SK-N-MC (cell line): ENCODE measurements at regions not wholly inside any gene's neighbourhood (a gene's known extent, or its start where the extent isn't known, plus 50 kb on each side); places are given as distances from the start of the nearest gene placed in this dataset.
A peak's percentile ranks its signal among the peaks of the same experiment; 100 is the strongest.

Experiments used
- DNase-seq: peaks from one replicate; pipeline ENCODE4 v3.0.0-alpha.2; 2011; ENCODE audit warnings: low read depth, low spot score
- H3K27ac ChIP-seq: fragments of 200-600 bp; sonication (generic); 2 replicates; pipeline ENCODE4 v1.5.1; 2016; ENCODE audit warnings: mixed run types
- H3K36me3 ChIP-seq: fragments of 200-600 bp; sonication (generic); 2 replicates; pipeline ENCODE4 v1.6.1; 2017; ENCODE audit warnings: antibody characterized with exemption, low read length, mixed read lengths; ENCODE audit not compliant: insufficient read depth
- H3K4me3 ChIP-seq: fragments of 200-600 bp; sonication (generic); 2 replicates; pipeline ENCODE4 v1.5.1; 2016
- H3K9ac ChIP-seq: fragments of 200-600 bp; sonication (generic); 2 replicates; pipeline ENCODE4 v1.8.0; 2017; ENCODE audit warnings: mixed run types, mixed read lengths; ENCODE audit not compliant: insufficient read length
- H3K9me3 ChIP-seq: fragments of 200-600 bp; sonication (generic); 2 replicates; pipeline ENCODE4 v1.6.1; 2017; ENCODE audit warnings: low read depth, mild to moderate bottlenecking, antibody characterized with exemption, low read length, moderate library complexity, mixed read lengths
- EZH2 ChIP-seq: fragments of 200-600 bp; sonication (generic); IDR thresholded peaks from one replicate; pipeline ENCODE4 v1.6.1; 2017; ENCODE audit warnings: antibody characterized with exemption
- FOXP2 ChIP-seq: optimal IDR thresholded peaks from 2 replicates; pipeline ENCODE3; 2011; ENCODE audit warnings: mild to moderate bottlenecking, moderate library complexity; ENCODE audit not compliant: insufficient read depth; ENCODE audit errors: extremely low read length, control extremely low read depth
- POLR2AphosphoS5 ChIP-seq: IDR thresholded peaks from 2 replicates; pipeline ENCODE4 v1.6.1; 2012; ENCODE audit warnings: mild to moderate bottlenecking, low read depth, low read length, borderline replicate concordance

GRCh38 chr16:31699601-31700000 lies 171.9 kb downstream of the AHSP start:
- Histone ChIP-seq H3K9ac (no peak overlapping the region), H3K36me3 (peaks cover 5% of the 10 kb centered on the region; the same call in 1 of the 2 replicates), H3K4me3 (no peak overlapping the region), H3K9me3 (no peaks in the 10 kb centered on the region), H3K27ac (no peak overlapping the region)
- DNase-seq: no peak
- TF ChIP-seq FOXP2 (no peak), POLR2AphosphoS5 (no peak), EZH2 (no peak)

GRCh38 chr16:31700200-31700529 lies 172.5 kb downstream of the AHSP start:
- Histone ChIP-seq H3K9ac (no peak overlapping the region), H3K27ac (no peak overlapping the region), H3K9me3 (no peaks in the 10 kb centered on the region), H3K4me3 (peak overlapping the region; percentile 85), H3K36me3 (peaks cover 5% of the 10 kb centered on the region; the same call in 1 of the 2 replicates)
- TF ChIP-seq FOXP2 (no peak), EZH2 (no peak), POLR2AphosphoS5 (no peak)
- no peak for DNase-seq

- H3K27ac ChIP-seq: no peak overlapping the region
These were observed 172.8 kb upstream of the ZNF267 start for GRCh38 chr16:31700530-31701388.

GRCh38 chr16:31701734-31702133 lies 171.9 kb upstream of the ZNF267 start:
- Histone ChIP-seq H3K9me3 (no peaks in the 10 kb centered on the region), H3K9ac (no peak overlapping the region), H3K27ac (no peak overlapping the region), H3K36me3 (peaks cover 5% of the 10 kb centered on the region; the same call in 1 of the 2 replicates), H3K4me3 (no peak overlapping the region)
- TF ChIP-seq POLR2AphosphoS5 (no peak), EZH2 (no peak), FOXP2 (no peak)
- DNase-seq: no peak

More at GRCh38 chr16:31700530-31701388, 172.8 kb upstream of the ZNF267 start:
- H3K4me3 ChIP-seq: peak overlapping the region; percentile 85
- H3K36me3 ChIP-seq: peaks cover 5% of the 10 kb centered on the region; the same call in 1 of the 2 replicates
- H3K9ac ChIP-seq: peak overlapping the region; percentile 81
- no peaks in the 10 kb centered on the region for H3K9me3 ChIP-seq
- peak; percentile 62; the same call in 1 of the 2 replicates for TF ChIP-seq POLR2AphosphoS5
- no peak for TF ChIP-seq EZH2
- TF ChIP-seq FOXP2: peak; percentile 24
- no peak for DNase-seq

- Histone ChIP-seq H3K36me3 (peaks cover 5% of the 10 kb centered on the region; the same call in 1 of the 2 replicates), H3K27ac (no peak overlapping the region), H3K9ac (no peak overlapping the region), H3K9me3 (no peaks in the 10 kb centered on the region), H3K4me3 (no peak overlapping the region)
- no peak for DNase-seq
- TF ChIP-seq POLR2AphosphoS5 (no peak), FOXP2 (no peak), EZH2 (no peak)
These were observed 170.8 kb upstream of the ZNF267 start for GRCh38 chr16:31702796-31703195.

- DNase-seq: no peak
- Histone ChIP-seq H3K9ac (no peak overlapping the region), H3K36me3 (peaks cover 5% of the 10 kb centered on the region; the same call in 1 of the 2 replicates), H3K9me3 (no peaks in the 10 kb centered on the region), H3K27ac (no peak overlapping the region), H3K4me3 (no peak overlapping the region)
- TF ChIP-seq EZH2 (no peak), FOXP2 (no peak), POLR2AphosphoS5 (no peak)
These were observed 170.0 kb upstream of the ZNF267 start for GRCh38 chr16:31703526-31704128.

- Histone ChIP-seq H3K27ac (no peak overlapping the region), H3K9me3 (no peaks in the 10 kb centered on the region), H3K4me3 (no peak overlapping the region), H3K9ac (no peak overlapping the region), H3K36me3 (peaks cover 5% of the 10 kb centered on the region; the same call in 1 of the 2 replicates)
- no peak for DNase-seq
- TF ChIP-seq EZH2 (no peak), FOXP2 (no peak), POLR2AphosphoS5 (no peak)
These were observed 169.5 kb upstream of the ZNF267 start for GRCh38 chr16:31704138-31704537.

GRCh38 chr16:31705371-31705770 lies 168.2 kb upstream of the ZNF267 start:
- Histone ChIP-seq H3K4me3 (no peak overlapping the region), H3K36me3 (peaks cover 5% of the 10 kb centered on the region; the same call in 1 of the 2 replicates), H3K9ac (no peak overlapping the region), H3K27ac (no peak overlapping the region), H3K9me3 (no peaks in the 10 kb centered on the region)
- DNase-seq: no peak
- TF ChIP-seq POLR2AphosphoS5 (no peak), EZH2 (no peak), FOXP2 (no peak)
